A673 (cell line): ENCODE measurements at regions not wholly inside any gene's neighbourhood (a gene's known extent, or its start where the extent isn't known, plus 50 kb on each side); places are given as distances from the start of the nearest gene placed in this dataset.
"Not testable (repeated sequence)": the region's sequence is repeated elsewhere in the genome, so short reads cannot be mapped to it uniquely, and the experiment has no call there.

Source experiments
- CTCF ChIP-seq: fragments of 300-800, 200-600 bp; sonication (generic); conservative IDR thresholded peaks from 2 replicates; pipeline ENCODE4 v1.5.1; 2017; ENCODE audit warnings: low read depth, mild to moderate bottlenecking, antibody characterized with exemption, low read length, moderate library complexity, mixed read lengths
- EZH2 ChIP-seq: fragments of 200-600 bp; sonication (generic); IDR thresholded peaks from 2 replicates; pipeline ENCODE4 v1.6.1; 2017; ENCODE audit warnings: borderline replicate concordance, low read depth, mild to moderate bottlenecking, mixed read lengths, antibody characterized with exemption, low read length; ENCODE audit not compliant: poor library complexity, severe bottlenecking

GRCh38 chr7:149982537-149983112 is 108.9 kb downstream of the ATP6V0E2 start:
- not testable (repeated sequence) for TF ChIP-seq CTCF, EZH2
